ENCODE measurements at regions not wholly inside any gene's neighbourhood (a gene's known extent, or its start where the extent isn't known, plus 50 kb on each side); places are given as distances from the start of the nearest gene placed in this dataset.

- TF ChIP-seq, protein P1, sequence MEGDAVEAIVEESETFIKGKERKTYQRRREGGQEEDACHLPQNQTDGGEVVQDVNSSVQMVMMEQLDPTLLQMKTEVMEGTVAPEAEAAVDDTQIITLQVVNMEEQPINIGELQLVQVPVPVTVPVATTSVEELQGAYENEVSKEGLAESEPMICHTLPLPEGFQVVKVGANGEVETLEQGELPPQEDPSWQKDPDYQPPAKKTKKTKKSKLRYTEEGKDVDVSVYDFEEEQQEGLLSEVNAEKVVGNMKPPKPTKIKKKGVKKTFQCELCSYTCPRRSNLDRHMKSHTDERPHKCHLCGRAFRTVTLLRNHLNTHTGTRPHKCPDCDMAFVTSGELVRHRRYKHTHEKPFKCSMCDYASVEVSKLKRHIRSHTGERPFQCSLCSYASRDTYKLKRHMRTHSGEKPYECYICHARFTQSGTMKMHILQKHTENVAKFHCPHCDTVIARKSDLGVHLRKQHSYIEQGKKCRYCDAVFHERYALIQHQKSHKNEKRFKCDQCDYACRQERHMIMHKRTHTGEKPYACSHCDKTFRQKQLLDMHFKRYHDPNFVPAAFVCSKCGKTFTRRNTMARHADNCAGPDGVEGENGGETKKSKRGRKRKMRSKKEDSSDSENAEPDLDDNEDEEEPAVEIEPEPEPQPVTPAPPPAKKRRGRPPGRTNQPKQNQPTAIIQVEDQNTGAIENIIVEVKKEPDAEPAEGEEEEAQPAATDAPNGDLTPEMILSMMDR (IDR thresholded peaks at IDR 0.05), result no peak
- TF ChIP-seq POLR2A (IDR thresholded peaks at IDR 0.05) (no peak), EP300 (IDR thresholded peaks at IDR 0.05) (no peak), POLR2AphosphoS5 (IDR thresholded peaks at IDR 0.05) (no peak)
Observed at GRCh38 chr9:21708856-21709255, 93.6 kb upstream of the MTAP start.

Data from stomach (tissue), 4 donors.